ENCODE measurements at regions not wholly inside any gene's neighbourhood (a gene's known extent, or its start where the extent isn't known, plus 50 kb on each side); places are given as distances from the start of the nearest gene placed in this dataset.

- no peak overlapping the region for H3K27ac ChIP-seq (ENCODE audit: low read depth, low read length)
- H3K4me1 ChIP-seq (ENCODE audit: control insufficient read depth, insufficient read depth, low read length) = no peaks in the 10 kb centered on the region
- H3K9me3 ChIP-seq (ENCODE audit: control insufficient read depth, insufficient read depth, low read length) = no peaks in the 10 kb centered on the region
- H3K4me3 ChIP-seq (ENCODE audit: low read depth, low read length) = no peak overlapping the region
- H3K27me3 ChIP-seq (ENCODE audit: control insufficient read depth, insufficient read depth, low read length) = no peaks in the 10 kb centered on the region
- no peak overlapping the region for H3K9ac ChIP-seq (ENCODE audit: low read depth, low read length)
- no peaks in the 10 kb centered on the region for H3K36me3 ChIP-seq (ENCODE audit: control insufficient read depth, insufficient read depth, low read length)
Measured at GRCh38 chr22:26845021-26845743, 187.8 kb downstream of the MIAT start.

DNA sequence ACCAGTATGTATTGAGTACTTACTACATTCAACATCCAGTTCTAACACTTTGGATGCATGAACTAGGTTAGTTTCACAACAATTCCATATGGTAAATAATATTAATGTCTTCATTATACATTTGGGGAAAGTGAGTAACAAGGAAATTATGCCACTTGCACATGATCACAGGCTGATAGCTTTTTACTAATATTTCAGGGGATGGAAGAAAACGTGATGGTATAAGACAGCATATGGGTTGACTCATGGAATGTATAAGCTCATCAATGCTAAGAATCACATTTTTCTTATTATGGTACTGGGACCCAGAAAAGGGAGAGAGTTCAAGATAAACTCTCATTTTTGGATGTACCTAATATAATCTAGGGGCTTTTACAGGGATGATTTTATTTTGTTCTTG, 188.7 kb downstream of the MIAT start:
- Histone ChIP-seq H3K9me3 (ENCODE audit: control insufficient read depth, insufficient read depth, low read length) (no peaks in the 10 kb centered on the region), H3K4me1 (ENCODE audit: control insufficient read depth, insufficient read depth, low read length) (no peaks in the 10 kb centered on the region), H3K27me3 (ENCODE audit: control insufficient read depth, insufficient read depth, low read length) (no peaks in the 10 kb centered on the region), H3K27ac (ENCODE audit: low read depth, low read length) (no peak overlapping the region), H3K4me3 (ENCODE audit: low read depth, low read length) (no peak overlapping the region), H3K36me3 (ENCODE audit: control insufficient read depth, insufficient read depth, low read length) (no peaks in the 10 kb centered on the region), H3K9ac (ENCODE audit: low read depth, low read length) (no peak overlapping the region)

DNA sequence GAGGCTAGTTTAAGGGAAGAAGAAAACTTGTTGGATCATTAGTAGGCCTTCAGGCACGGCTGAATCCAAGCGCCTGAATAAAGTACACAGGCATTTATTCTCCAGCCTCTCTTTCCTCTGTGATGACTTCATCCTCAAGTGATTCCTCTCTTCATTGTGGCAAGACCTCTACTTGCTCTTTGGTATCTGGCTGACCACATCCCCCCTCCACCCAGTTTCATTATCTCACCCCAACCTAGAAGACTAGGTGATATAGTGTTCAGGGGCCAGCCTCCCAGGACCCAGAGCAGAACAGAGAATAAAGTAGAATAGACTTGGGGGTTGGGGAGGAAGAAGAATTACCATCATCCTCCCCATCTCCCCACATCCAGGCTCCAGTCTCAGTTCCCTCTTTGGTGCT, 189.3 kb downstream of the MIAT start:
- Histone ChIP-seq H3K36me3 (ENCODE audit: control insufficient read depth, insufficient read depth, low read length) (no peaks in the 10 kb centered on the region), H3K9ac (ENCODE audit: low read depth, low read length) (no peak overlapping the region), H3K9me3 (ENCODE audit: control insufficient read depth, insufficient read depth, low read length) (no peaks in the 10 kb centered on the region), H3K27me3 (ENCODE audit: control insufficient read depth, insufficient read depth, low read length) (no peaks in the 10 kb centered on the region), H3K27ac (ENCODE audit: low read depth, low read length) (no peak overlapping the region), H3K4me3 (ENCODE audit: low read depth, low read length) (no peak overlapping the region), H3K4me1 (ENCODE audit: control insufficient read depth, insufficient read depth, low read length) (no peaks in the 10 kb centered on the region)

GRCh38 chr22:26847046-26847445, 189.7 kb downstream of the MIAT start:
- H3K36me3 ChIP-seq (ENCODE audit: control insufficient read depth, insufficient read depth, low read length) = no peaks in the 10 kb centered on the region
- no peaks in the 10 kb centered on the region for H3K4me1 ChIP-seq (ENCODE audit: control insufficient read depth, insufficient read depth, low read length)
- H3K9ac ChIP-seq (ENCODE audit: low read depth, low read length) = no peak overlapping the region
- H3K27me3 ChIP-seq (ENCODE audit: control insufficient read depth, insufficient read depth, low read length) = no peaks in the 10 kb centered on the region
- H3K9me3 ChIP-seq (ENCODE audit: control insufficient read depth, insufficient read depth, low read length) = no peaks in the 10 kb centered on the region
- H3K27ac ChIP-seq (ENCODE audit: low read depth, low read length) = no peak overlapping the region
- H3K4me3 ChIP-seq (ENCODE audit: low read depth, low read length) = no peak overlapping the region

- Histone ChIP-seq H3K36me3 (ENCODE audit: control insufficient read depth, insufficient read depth, low read length) (no peaks in the 10 kb centered on the region), H3K9me3 (ENCODE audit: control insufficient read depth, insufficient read depth, low read length) (no peaks in the 10 kb centered on the region), H3K4me3 (ENCODE audit: low read depth, low read length) (no peak overlapping the region), H3K9ac (ENCODE audit: low read depth, low read length) (no peak overlapping the region), H3K4me1 (ENCODE audit: control insufficient read depth, insufficient read depth, low read length) (0 out of 2 replicates have a peak, but pooled peaks cover 5% of the 10 kb centered on the region), H3K27ac (ENCODE audit: low read depth, low read length) (no peak overlapping the region), H3K27me3 (ENCODE audit: control insufficient read depth, insufficient read depth, low read length) (no peaks in the 10 kb centered on the region)
Measured at GRCh38 chr22:26847816-26848215, 190.4 kb downstream of the MIAT start.

- Histone ChIP-seq H3K9ac (ENCODE audit: low read depth, low read length) (no peak overlapping the region), H3K36me3 (ENCODE audit: control insufficient read depth, insufficient read depth, low read length) (no peaks in the 10 kb centered on the region), H3K9me3 (ENCODE audit: control insufficient read depth, insufficient read depth, low read length) (no peaks in the 10 kb centered on the region), H3K4me1 (ENCODE audit: control insufficient read depth, insufficient read depth, low read length) (0 out of 2 replicates have a peak, but pooled peaks cover 5% of the 10 kb centered on the region), H3K4me3 (ENCODE audit: low read depth, low read length) (no peak overlapping the region), H3K27me3 (ENCODE audit: control insufficient read depth, insufficient read depth, low read length) (no peaks in the 10 kb centered on the region), H3K27ac (ENCODE audit: low read depth, low read length) (no peak overlapping the region)
Measured at GRCh38 chr22:26848244-26848920, 191.0 kb downstream of the MIAT start.

GRCh38 chr22:26849575-26849974, 192.2 kb downstream of the MIAT start:
- no peak overlapping the region for H3K4me3 ChIP-seq (ENCODE audit: low read depth, low read length)
- no peak overlapping the region for H3K9ac ChIP-seq (ENCODE audit: low read depth, low read length)
- no peaks in the 10 kb centered on the region for H3K27me3 ChIP-seq (ENCODE audit: control insufficient read depth, insufficient read depth, low read length)
- H3K27ac ChIP-seq (ENCODE audit: low read depth, low read length) = no peak overlapping the region
- H3K36me3 ChIP-seq (ENCODE audit: control insufficient read depth, insufficient read depth, low read length) = no peaks in the 10 kb centered on the region
- H3K9me3 ChIP-seq (ENCODE audit: control insufficient read depth, insufficient read depth, low read length) = no peaks in the 10 kb centered on the region
- H3K4me1 ChIP-seq (ENCODE audit: control insufficient read depth, insufficient read depth, low read length) = 0 out of 2 replicates have a peak, but pooled peaks cover 5% of the 10 kb centered on the region

- Histone ChIP-seq H3K4me1 (ENCODE audit: control insufficient read depth, insufficient read depth, low read length) (0 out of 2 replicates have a peak, but pooled peaks cover 5% of the 10 kb centered on the region), H3K27ac (ENCODE audit: low read depth, low read length) (no peak overlapping the region), H3K36me3 (ENCODE audit: control insufficient read depth, insufficient read depth, low read length) (no peaks in the 10 kb centered on the region), H3K4me3 (ENCODE audit: low read depth, low read length) (no peak overlapping the region), H3K9ac (ENCODE audit: low read depth, low read length) (no peak overlapping the region), H3K9me3 (ENCODE audit: control insufficient read depth, insufficient read depth, low read length) (no peaks in the 10 kb centered on the region), H3K27me3 (ENCODE audit: control insufficient read depth, insufficient read depth, low read length) (no peaks in the 10 kb centered on the region)
Measured at GRCh38 chr22:26851125-26851524, 193.7 kb downstream of the MIAT start.

DNA sequence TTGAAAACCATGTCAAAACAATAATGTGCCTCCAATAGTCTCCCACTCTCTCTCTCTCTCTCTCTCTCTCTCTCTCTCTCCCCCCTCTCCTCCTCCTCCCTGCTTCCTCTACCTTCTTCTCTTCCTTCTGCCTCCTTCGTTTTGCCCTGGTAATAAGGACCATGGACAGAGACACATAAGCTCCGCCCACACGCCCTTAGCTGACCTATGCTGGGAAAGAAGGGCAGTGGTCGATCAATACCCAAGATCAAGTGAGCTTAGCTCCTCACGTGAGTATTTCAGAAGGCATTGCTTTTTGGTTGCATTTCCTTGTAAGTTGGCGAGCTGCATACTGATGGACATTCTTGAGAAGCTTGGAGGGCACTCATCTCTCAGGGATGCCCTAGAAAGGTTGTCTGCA, 194.8 kb downstream of the MIAT start:
- no peaks in the 10 kb centered on the region for H3K36me3 ChIP-seq (ENCODE audit: control insufficient read depth, insufficient read depth, low read length)
- H3K27me3 ChIP-seq (ENCODE audit: control insufficient read depth, insufficient read depth, low read length) = no peaks in the 10 kb centered on the region
- no peak overlapping the region for H3K27ac ChIP-seq (ENCODE audit: low read depth, low read length)
- no peaks in the 10 kb centered on the region for H3K9me3 ChIP-seq (ENCODE audit: control insufficient read depth, insufficient read depth, low read length)
- H3K9ac ChIP-seq (ENCODE audit: low read depth, low read length) = no peak overlapping the region
- 0 out of 2 replicates have a peak, but pooled peaks cover 5% of the 10 kb centered on the region for H3K4me1 ChIP-seq (ENCODE audit: control insufficient read depth, insufficient read depth, low read length)
- no peak overlapping the region for H3K4me3 ChIP-seq (ENCODE audit: low read depth, low read length)

GRCh38 chr22:26853071-26853470, 195.7 kb downstream of the MIAT start:
- Histone ChIP-seq H3K27me3 (ENCODE audit: control insufficient read depth, insufficient read depth, low read length) (no peaks in the 10 kb centered on the region), H3K36me3 (ENCODE audit: control insufficient read depth, insufficient read depth, low read length) (no peaks in the 10 kb centered on the region), H3K4me3 (ENCODE audit: low read depth, low read length) (no peak overlapping the region), H3K9me3 (ENCODE audit: control insufficient read depth, insufficient read depth, low read length) (no peaks in the 10 kb centered on the region), H3K4me1 (ENCODE audit: control insufficient read depth, insufficient read depth, low read length) (0 out of 2 replicates have a peak, but pooled peaks cover 5% of the 10 kb centered on the region), H3K27ac (ENCODE audit: low read depth, low read length) (no peak overlapping the region), H3K9ac (ENCODE audit: low read depth, low read length) (no peak overlapping the region)

- H3K4me3 ChIP-seq (ENCODE audit: low read depth, low read length) = no peak overlapping the region
- H3K9ac ChIP-seq (ENCODE audit: low read depth, low read length) = no peak overlapping the region
- H3K27me3 ChIP-seq (ENCODE audit: control insufficient read depth, insufficient read depth, low read length) = no peaks in the 10 kb centered on the region
- no peaks in the 10 kb centered on the region for H3K36me3 ChIP-seq (ENCODE audit: control insufficient read depth, insufficient read depth, low read length)
- H3K27ac ChIP-seq (ENCODE audit: low read depth, low read length) = no peak overlapping the region
- H3K9me3 ChIP-seq (ENCODE audit: control insufficient read depth, insufficient read depth, low read length) = no peaks in the 10 kb centered on the region
- 0 out of 2 replicates have a peak, but pooled peaks cover 5% of the 10 kb centered on the region for H3K4me1 ChIP-seq (ENCODE audit: control insufficient read depth, insufficient read depth, low read length)
Measured at GRCh38 chr22:26853495-26853894, 196.1 kb downstream of the MIAT start.

All from HUES48 (cell line).